ENCODE measurements at regions not wholly inside any gene's neighbourhood (a gene's known extent, or its start where the extent isn't known, plus 50 kb on each side); places are given as distances from the start of the nearest gene placed in this dataset.

- no peak for DNase-seq (ENCODE audit: low read depth)
- H3K4me3 ChIP-seq (ENCODE audit: low read depth, low read length): no peak overlapping the region
- TF ChIP-seq CTCF (IDR thresholded peaks at IDR 0.05; ENCODE audit: control insufficient read depth, extremely low read depth, insufficient read depth): no peak
Measured at GRCh38 chr12:111211910-111212757, 156.8 kb downstream of the PHETA1 start.

- TF ChIP-seq CTCF (IDR thresholded peaks at IDR 0.05; ENCODE audit: control insufficient read depth, extremely low read depth, insufficient read depth): no peak
Measured at GRCh38 chr12:111209811-111210210, 159.1 kb downstream of the PHETA1 start.

GRCh38 chr12:111207761-111208160 lies 161.1 kb downstream of the PHETA1 start:
- no peak overlapping the region for H3K4me3 ChIP-seq (ENCODE audit: low read depth, low read length)
- DNase-seq (ENCODE audit: low read depth): no peak
- TF ChIP-seq CTCF (IDR thresholded peaks at IDR 0.05; ENCODE audit: control insufficient read depth, extremely low read depth, insufficient read depth): no peak

More at GRCh38 chr12:111209811-111210210, 159.1 kb downstream of the PHETA1 start:
- DNase-seq (ENCODE audit: low read depth): no peak
- H3K4me3 ChIP-seq (ENCODE audit: low read depth, low read length): no peak overlapping the region

- DNase-seq (ENCODE audit: low read depth): no peak
- TF ChIP-seq CTCF (IDR thresholded peaks at IDR 0.05; ENCODE audit: control insufficient read depth, extremely low read depth, insufficient read depth): no peak
- no peak overlapping the region for H3K4me3 ChIP-seq (ENCODE audit: low read depth, low read length)
Measured at GRCh38 chr12:111204788-111205241, 164.1 kb downstream of the PHETA1 start.

- DNase-seq (ENCODE audit: low read depth): no peak
- no peak for TF ChIP-seq CTCF (IDR thresholded peaks at IDR 0.05; ENCODE audit: control insufficient read depth, extremely low read depth, insufficient read depth)
- H3K4me3 ChIP-seq (ENCODE audit: low read depth, low read length): no peak overlapping the region
Measured at GRCh38 chr12:111203969-111204368, 164.9 kb downstream of the PHETA1 start.

- no peak for TF ChIP-seq CTCF (IDR thresholded peaks at IDR 0.05; ENCODE audit: control insufficient read depth, extremely low read depth, insufficient read depth)
- H3K4me3 ChIP-seq (ENCODE audit: low read depth, low read length): no peak overlapping the region
- no peak for DNase-seq (ENCODE audit: low read depth)
Measured at GRCh38 chr12:111203446-111203845, 165.4 kb downstream of the PHETA1 start.
